Caco-2 (cell line): ENCODE measurements at regions not wholly inside any gene's neighbourhood (a gene's known extent, or its start where the extent isn't known, plus 50 kb on each side); places are given as distances from the start of the nearest gene placed in this dataset.

Source experiments
- BruUV-seq: library from RNA; stranded (reverse); fragments of 400-500 nt; replicated peaks from 2 replicates; lab custom pipeline; 2021; lab: Mats Ljungman, UMichigan
- CTCF ChIA-PET: fragments of 300-600 bp; sonication (Branson Sonifier 250); formaldehyde crosslinking; loops from one replicate; lab custom pipeline; 2022; ENCODE audit warnings: antibody characterized with exemption; lab: Charles Lee
- POLR2A ChIA-PET: fragments of 300-600 bp; sonication (Branson Sonifier 250); formaldehyde crosslinking; loops from one replicate; lab custom pipeline; 2022; ENCODE audit warnings: antibody characterized with exemption; lab: Charles Lee
- DNase-seq, 2 experiments: peaks; one replicate each; pipeline versions ENCODE4 v3.0.0 to v3.0.0-alpha.2; 2020 to 2022
- H3K27me3 ChIP-seq: replicated peaks from 2 replicates; pipeline ENCODE4 v1.6.0; 2011; ENCODE audit warnings: low read length; ENCODE audit not compliant: control insufficient read depth, insufficient read depth
- H3K36me3 ChIP-seq: 2 replicates; pipeline ENCODE4 v1.5.1; 2011; ENCODE audit warnings: low read length; ENCODE audit not compliant: control insufficient read depth, insufficient read depth
- H3K4me1 ChIP-seq: fragments of 250-450 bp; sonication (Bioruptor Pico); 2 replicates; pipeline ENCODE4 v1.5.1; 2020; ENCODE audit warnings: mild to moderate bottlenecking
- H3K4me3 ChIP-seq: 2 replicates; pipeline ENCODE4 v1.5.1; 2011; ENCODE audit warnings: low read depth, mild to moderate bottlenecking, control low read depth, low read length
- H3K9me3 ChIP-seq: fragments of 250-450 bp; sonication (Bioruptor Pico); 2 replicates; pipeline ENCODE4 v1.5.1; 2020; ENCODE audit warnings: mild to moderate bottlenecking, moderate library complexity
- H3K27ac Mint-ChIP-seq: one replicate; pipeline ENCODE4 v1.8.0; 2022; ENCODE audit warnings: mixed read lengths; ENCODE audit not compliant: unreplicated experiment
- H3K27me3 Mint-ChIP-seq: one replicate; pipeline ENCODE4 v1.8.0; 2022; ENCODE audit warnings: mixed read lengths; ENCODE audit not compliant: insufficient read depth, unreplicated experiment
- H3K36me3 Mint-ChIP-seq: one replicate; pipeline ENCODE4 v1.8.0; 2022; ENCODE audit warnings: mild to moderate bottlenecking, mixed read lengths; ENCODE audit not compliant: insufficient read depth, unreplicated experiment
- H3K4me1 Mint-ChIP-seq: one replicate; pipeline ENCODE4 v1.8.0; 2022; ENCODE audit warnings: low read depth, mixed read lengths; ENCODE audit not compliant: unreplicated experiment
- H3K4me3 Mint-ChIP-seq: one replicate; pipeline ENCODE4 v1.8.0; 2022; ENCODE audit warnings: mild to moderate bottlenecking, moderate library complexity, mixed read lengths; ENCODE audit not compliant: unreplicated experiment
- H3K9me3 Mint-ChIP-seq: one replicate; pipeline ENCODE4 v1.8.0; 2022; ENCODE audit warnings: mixed read lengths; ENCODE audit not compliant: unreplicated experiment
- intact Hi-C: fragments of 100-400 bp; cut with micrococcal nuclease; formaldehyde crosslinking; loops from one replicate; pipeline ENCODE4 v1.10.0; 2022; ENCODE audit not compliant: unreplicated experiment
- TF ChIP-seq, protein P1 (sequence below), 2 experiments: fragments of 200-600 bp in 1 of 2; IDR thresholded peaks; 1 replicate in 1 of 2; 2 replicates in 1 of 2; pipeline versions ENCODE4 v1.5.1 to v1.8.0; 2011 to 2022; ENCODE audit warnings: antibody characterized with exemption in 1 of 2, control low read depth in 1 of 2, inconsistent platforms in 1 of 2, low read depth in 1 of 2, low read length in 1 of 2, mild to moderate bottlenecking in 1 of 2, moderate library complexity in 1 of 2; ENCODE audit not compliant: insufficient read depth in 1 of 2, severe bottlenecking in 1 of 2, unreplicated experiment in 1 of 2

DNA sequence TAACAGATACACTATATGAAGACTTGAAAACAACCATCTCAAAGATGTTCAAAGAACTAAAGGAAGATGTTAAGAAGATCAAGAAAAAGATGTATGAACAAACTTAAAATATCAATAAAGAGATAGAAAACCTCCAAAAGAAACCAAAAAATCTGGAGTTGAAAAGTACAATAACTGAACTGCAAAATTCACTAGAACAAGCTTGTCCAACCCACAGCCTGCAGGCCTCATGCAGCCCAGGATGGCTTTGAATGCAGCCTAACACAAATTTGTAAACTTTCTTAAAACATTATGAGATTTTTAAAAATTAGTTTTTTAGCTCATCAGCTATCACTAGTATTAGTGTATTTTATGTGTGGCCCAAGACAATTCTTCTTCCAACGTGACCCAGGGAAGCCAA lies 77.0 kb upstream of the DCTD start:
- H3K4me3 Mint-ChIP-seq: no peak overlapping the region
- Histone ChIP-seq H3K27me3 (no peaks in the 10 kb centered on the region), H3K36me3 (no peaks in the 10 kb centered on the region), H3K4me1 (no peaks in the 10 kb centered on the region), H3K4me3 (no peak overlapping the region), H3K9me3 (no peaks in the 10 kb centered on the region)
- H3K9me3 Mint-ChIP-seq: peaks cover 17% of the 10 kb centered on the region
- intact Hi-C loops: no loop called here
- no peak overlapping the region for H3K27ac Mint-ChIP-seq
- DNase-seq: no peak
- BruUV-seq: no TSS peak
- no peaks in the 10 kb centered on the region for H3K36me3 Mint-ChIP-seq
- ChIA-PET POLR2A (no interaction called here), CTCF (no interaction called here)
- no peaks in the 10 kb centered on the region for H3K4me1 Mint-ChIP-seq
- no peaks in the 10 kb centered on the region for H3K27me3 Mint-ChIP-seq
- TF ChIP-seq, protein P1, sequence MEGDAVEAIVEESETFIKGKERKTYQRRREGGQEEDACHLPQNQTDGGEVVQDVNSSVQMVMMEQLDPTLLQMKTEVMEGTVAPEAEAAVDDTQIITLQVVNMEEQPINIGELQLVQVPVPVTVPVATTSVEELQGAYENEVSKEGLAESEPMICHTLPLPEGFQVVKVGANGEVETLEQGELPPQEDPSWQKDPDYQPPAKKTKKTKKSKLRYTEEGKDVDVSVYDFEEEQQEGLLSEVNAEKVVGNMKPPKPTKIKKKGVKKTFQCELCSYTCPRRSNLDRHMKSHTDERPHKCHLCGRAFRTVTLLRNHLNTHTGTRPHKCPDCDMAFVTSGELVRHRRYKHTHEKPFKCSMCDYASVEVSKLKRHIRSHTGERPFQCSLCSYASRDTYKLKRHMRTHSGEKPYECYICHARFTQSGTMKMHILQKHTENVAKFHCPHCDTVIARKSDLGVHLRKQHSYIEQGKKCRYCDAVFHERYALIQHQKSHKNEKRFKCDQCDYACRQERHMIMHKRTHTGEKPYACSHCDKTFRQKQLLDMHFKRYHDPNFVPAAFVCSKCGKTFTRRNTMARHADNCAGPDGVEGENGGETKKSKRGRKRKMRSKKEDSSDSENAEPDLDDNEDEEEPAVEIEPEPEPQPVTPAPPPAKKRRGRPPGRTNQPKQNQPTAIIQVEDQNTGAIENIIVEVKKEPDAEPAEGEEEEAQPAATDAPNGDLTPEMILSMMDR (IDR thresholded peaks at IDR 0.05; ENCODE audit: insufficient read depth in 1 of 2, low read depth in 1 of 2, low read length in 1 of 2, severe bottlenecking in 1 of 2, unreplicated experiment in 1 of 2): no peak

DNA sequence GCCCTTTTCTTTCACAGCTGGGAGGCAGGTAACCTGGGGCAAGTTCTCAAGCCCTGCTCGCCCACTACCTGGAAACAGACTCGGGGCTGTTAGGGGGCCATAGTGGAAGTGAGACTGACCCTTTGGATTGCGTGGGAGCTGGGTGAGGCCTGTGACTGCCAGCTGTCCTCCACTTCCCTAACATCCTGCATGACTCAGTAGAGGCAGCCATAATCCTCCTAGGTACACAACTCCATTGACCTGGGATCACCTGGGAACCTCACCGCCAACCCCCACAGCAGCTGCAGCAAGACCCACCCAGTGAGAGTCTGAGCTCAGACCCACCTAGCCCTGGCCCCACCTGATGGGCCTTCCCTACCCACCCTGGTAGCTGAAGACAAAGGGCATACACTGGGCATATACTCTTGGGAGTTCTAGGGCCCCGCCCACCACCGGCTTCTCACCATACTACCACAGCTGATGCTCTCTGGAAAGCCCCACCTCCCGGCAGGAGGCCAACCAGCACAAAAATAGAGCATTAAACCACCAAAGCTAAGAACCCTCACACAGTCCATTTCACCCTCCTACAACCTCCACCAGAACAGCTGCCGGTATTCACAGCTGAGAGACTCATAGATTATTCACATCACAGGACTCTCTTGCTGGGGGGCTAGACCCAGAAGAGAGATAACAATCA lies 61.1 kb upstream of the DCTD start:
- Mint-ChIP-seq H3K27me3 (peaks cover 7% of the 10 kb centered on the region), H3K4me1 (no peaks in the 10 kb centered on the region), H3K9me3 (no peaks in the 10 kb centered on the region), H3K27ac (no peak overlapping the region), H3K4me3 (no peak overlapping the region), H3K36me3 (no peaks in the 10 kb centered on the region)
- intact Hi-C loops: no loop called here
- no peaks in the 10 kb centered on the region for H3K4me1 ChIP-seq
- ChIA-PET CTCF (interaction anchor here (0.6 kb wide), 1 partner anchor 874 kb away, joined by 7 read pairs; no protein-coding TSS in a partner anchor), POLR2A (no interaction called here)
- H3K27me3 ChIP-seq: no peaks in the 10 kb centered on the region
- no peaks in the 10 kb centered on the region for H3K9me3 ChIP-seq
- BruUV-seq: no TSS peak
- no peak for DNase-seq
- H3K4me3 ChIP-seq: no peak overlapping the region
- TF ChIP-seq, protein P1 (IDR thresholded peaks at IDR 0.05; ENCODE audit: insufficient read depth in 1 of 2, low read depth in 1 of 2, low read length in 1 of 2, severe bottlenecking in 1 of 2, unreplicated experiment in 1 of 2): no peak
- no peaks in the 10 kb centered on the region for H3K36me3 ChIP-seq

DNA sequence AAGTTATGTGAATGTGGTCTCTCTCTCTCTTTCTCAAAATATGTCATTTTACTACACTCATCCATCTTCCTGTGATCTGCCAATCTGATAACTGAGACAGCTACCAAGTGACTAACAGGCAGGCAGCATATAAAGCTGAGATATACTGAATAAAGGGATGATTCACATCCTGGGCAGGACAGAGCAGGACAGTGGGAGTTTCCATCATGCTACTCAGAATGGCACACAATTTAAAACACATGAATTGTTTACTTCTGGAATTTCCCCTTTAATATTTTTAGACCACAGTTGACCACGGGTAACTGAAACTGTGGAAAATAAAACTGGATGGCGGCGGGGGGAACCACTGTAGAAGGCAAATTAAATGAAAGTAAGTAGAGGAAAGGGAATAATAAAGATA lies 58.6 kb upstream of the DCTD start:
- Mint-ChIP-seq H3K4me1 (no peaks in the 10 kb centered on the region), H3K27ac (no peak overlapping the region), H3K9me3 (no peaks in the 10 kb centered on the region), H3K4me3 (no peak overlapping the region), H3K27me3 (peaks cover 2% of the 10 kb centered on the region), H3K36me3 (no peaks in the 10 kb centered on the region)
- ChIA-PET POLR2A (no interaction called here), CTCF (interaction anchor here (0.7 kb wide), 1 partner anchor 200 kb away, joined by 5 read pairs; no protein-coding TSS in a partner anchor)
- TF ChIP-seq, protein P1 (IDR thresholded peaks at IDR 0.05; ENCODE audit: insufficient read depth in 1 of 2, low read depth in 1 of 2, low read length in 1 of 2, severe bottlenecking in 1 of 2, unreplicated experiment in 1 of 2): no peak
- Histone ChIP-seq H3K36me3 (no peaks in the 10 kb centered on the region), H3K4me1 (no peaks in the 10 kb centered on the region), H3K4me3 (no peak overlapping the region), H3K27me3 (no peaks in the 10 kb centered on the region), H3K9me3 (no peaks in the 10 kb centered on the region)
- no peak for DNase-seq
- intact Hi-C loops: no loop called here
- BruUV-seq: no TSS peak
